HG03135 (cell line): ENCODE measurements at regions not wholly inside any gene's neighbourhood (a gene's known extent, or its start where the extent isn't known, plus 50 kb on each side); places are given as distances from the start of the nearest gene placed in this dataset.

ENCODE experiments used
- ATAC-seq: cut with Tn5 transposase; IDR thresholded peaks from one replicate; pipeline ENCODE4 v1.9.1; 2021; ENCODE audit warnings: mild to moderate bottlenecking, moderate library complexity; ENCODE audit not compliant: unreplicated experiment

- no peak for ATAC-seq
Measured at GRCh38 chr4:20577702-20578101, 122.6 kb upstream of the PACRGL start.

GRCh38 chr4:20580907-20581306 is 119.4 kb upstream of the PACRGL start:
- ATAC-seq, result no peak

GRCh38 chr4:20589436-20589835 is 110.8 kb upstream of the PACRGL start:
- no peak for ATAC-seq

GRCh38 chr4:20590849-20591248 is 109.4 kb upstream of the PACRGL start:
- no peak for ATAC-seq

GRCh38 chr4:20591571-20591970 is 108.7 kb upstream of the PACRGL start:
- ATAC-seq, result no peak

- no peak for ATAC-seq
Measured at GRCh38 chr4:20592013-20592412, 108.2 kb upstream of the PACRGL start.

- ATAC-seq, result no peak
Measured at GRCh38 chr4:20592663-20593062, 107.6 kb upstream of the PACRGL start.

GRCh38 chr4:20598626-20599025 is 101.6 kb upstream of the PACRGL start:
- no peak for ATAC-seq

GRCh38 chr4:20603671-20604313 is 96.5 kb upstream of the PACRGL start:
- no peak for ATAC-seq

GRCh38 chr4:20612313-20612712 is 87.9 kb upstream of the PACRGL start:
- no peak for ATAC-seq

GRCh38 chr4:20614816-20615215 is 85.4 kb upstream of the PACRGL start:
- no peak for ATAC-seq

- no peak for ATAC-seq
Measured at GRCh38 chr4:20615486-20616260, 84.6 kb upstream of the PACRGL start.

- ATAC-seq, result no peak
Measured at GRCh38 chr4:20616313-20616712, 83.9 kb upstream of the PACRGL start.

- ATAC-seq, result no peak
Measured at GRCh38 chr4:20616848-20617247, 83.4 kb upstream of the PACRGL start.

GRCh38 chr4:20617678-20618396 is 82.4 kb upstream of the PACRGL start:
- ATAC-seq, result no peak

GRCh38 chr4:20618731-20619130 is 81.5 kb upstream of the PACRGL start:
- ATAC-seq, result no peak

- ATAC-seq, result no peak
Measured at GRCh38 chr4:20621476-20621875, 78.8 kb upstream of the PACRGL start.

GRCh38 chr4:20622701-20623100 is 77.6 kb upstream of the PACRGL start:
- ATAC-seq, result no peak

- no peak for ATAC-seq
Measured at GRCh38 chr4:20623939-20624338, 76.3 kb upstream of the PACRGL start.

- no peak for ATAC-seq
Measured at GRCh38 chr4:20624793-20625374, 75.4 kb upstream of the PACRGL start.

GRCh38 chr4:20625426-20625825 is 74.8 kb upstream of the PACRGL start:
- ATAC-seq, result no peak
